ENCODE measurements at regions not wholly inside any gene's neighbourhood (a gene's known extent, or its start where the extent isn't known, plus 50 kb on each side); places are given as distances from the start of the nearest gene placed in this dataset.

- TF ChIP-seq, protein P1, sequence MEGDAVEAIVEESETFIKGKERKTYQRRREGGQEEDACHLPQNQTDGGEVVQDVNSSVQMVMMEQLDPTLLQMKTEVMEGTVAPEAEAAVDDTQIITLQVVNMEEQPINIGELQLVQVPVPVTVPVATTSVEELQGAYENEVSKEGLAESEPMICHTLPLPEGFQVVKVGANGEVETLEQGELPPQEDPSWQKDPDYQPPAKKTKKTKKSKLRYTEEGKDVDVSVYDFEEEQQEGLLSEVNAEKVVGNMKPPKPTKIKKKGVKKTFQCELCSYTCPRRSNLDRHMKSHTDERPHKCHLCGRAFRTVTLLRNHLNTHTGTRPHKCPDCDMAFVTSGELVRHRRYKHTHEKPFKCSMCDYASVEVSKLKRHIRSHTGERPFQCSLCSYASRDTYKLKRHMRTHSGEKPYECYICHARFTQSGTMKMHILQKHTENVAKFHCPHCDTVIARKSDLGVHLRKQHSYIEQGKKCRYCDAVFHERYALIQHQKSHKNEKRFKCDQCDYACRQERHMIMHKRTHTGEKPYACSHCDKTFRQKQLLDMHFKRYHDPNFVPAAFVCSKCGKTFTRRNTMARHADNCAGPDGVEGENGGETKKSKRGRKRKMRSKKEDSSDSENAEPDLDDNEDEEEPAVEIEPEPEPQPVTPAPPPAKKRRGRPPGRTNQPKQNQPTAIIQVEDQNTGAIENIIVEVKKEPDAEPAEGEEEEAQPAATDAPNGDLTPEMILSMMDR (IDR thresholded peaks at IDR 0.05), result no peak
- TF ChIP-seq POLR2A (IDR thresholded peaks at IDR 0.05), result no peak
- no peak for TF ChIP-seq EP300 (IDR thresholded peaks at IDR 0.05)
These were observed 797.0 kb upstream of the CHAC2 start for GRCh38 chr2:52970642-52971041.
